GM19463 (cell line): ENCODE measurements at regions not wholly inside any gene's neighbourhood (a gene's known extent, or its start where the extent isn't known, plus 50 kb on each side); places are given as distances from the start of the nearest gene placed in this dataset.
A peak's percentile ranks its signal among the peaks of the same experiment; 100 is the strongest.
"Not testable (repeated sequence)": the region's sequence is repeated elsewhere in the genome, so short reads cannot be mapped to it uniquely, and the experiment has no call there.

Source experiments
- ATAC-seq: cut with Tn5 transposase; IDR thresholded peaks from one replicate; pipeline ENCODE4 v1.9.1; 2021; ENCODE audit warnings: mild to moderate bottlenecking, moderate library complexity; ENCODE audit not compliant: unreplicated experiment

DNA sequence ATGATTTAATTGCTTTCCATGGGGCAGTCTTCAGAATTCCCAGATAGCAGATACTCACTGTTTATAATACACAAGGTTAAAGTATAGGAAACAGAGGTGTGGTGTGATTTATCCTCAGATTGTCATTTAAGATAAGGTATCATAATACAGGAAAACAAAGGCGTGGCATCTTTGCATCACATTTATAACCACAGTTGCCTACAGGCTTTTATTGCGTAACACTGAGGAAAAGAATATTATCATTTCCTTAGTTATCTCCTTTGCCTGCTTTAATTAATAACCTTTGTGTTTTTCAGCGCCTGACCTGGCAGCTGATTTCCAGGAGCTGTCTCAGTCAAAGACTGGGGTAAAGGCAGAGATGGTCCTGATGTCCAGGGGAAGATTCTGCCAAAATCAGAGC is 68.8 kb downstream of the SSX7 start:
- no peak for ATAC-seq

DNA sequence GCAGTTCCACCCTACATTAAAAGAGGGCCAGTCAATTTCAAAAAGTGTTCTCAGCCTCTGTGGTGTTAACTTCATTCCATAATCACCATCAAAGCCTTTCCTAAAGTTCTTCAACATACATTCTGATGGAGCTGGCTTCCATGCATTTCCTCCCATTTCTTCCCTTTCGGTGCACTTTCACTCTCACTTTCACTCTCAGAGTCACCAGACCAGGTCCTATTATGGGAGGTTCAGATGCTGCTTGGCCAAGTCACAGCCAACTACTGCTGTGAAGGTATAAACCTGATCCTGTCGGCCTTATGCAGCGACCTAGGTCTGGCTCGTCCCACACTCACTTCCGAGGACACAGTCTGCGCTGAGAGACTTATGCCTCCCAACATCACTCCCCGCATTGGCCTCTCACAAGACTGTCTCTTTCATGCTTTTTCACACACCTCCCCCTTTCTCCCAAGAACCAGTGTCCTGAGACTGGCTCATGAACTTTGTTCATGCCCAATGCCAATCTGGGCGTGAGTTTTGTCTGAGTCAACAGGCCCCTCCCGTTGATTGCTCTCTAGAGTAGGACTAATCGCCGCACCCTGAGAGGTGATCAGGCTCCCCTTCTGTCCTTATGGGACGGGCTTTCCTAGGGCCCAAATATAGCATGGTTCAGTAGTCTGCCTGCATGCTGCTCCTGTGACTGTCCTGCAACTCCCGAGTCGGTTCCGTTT is 60.8 kb upstream of the XAGE1B start:
- no peak for ATAC-seq

DNA sequence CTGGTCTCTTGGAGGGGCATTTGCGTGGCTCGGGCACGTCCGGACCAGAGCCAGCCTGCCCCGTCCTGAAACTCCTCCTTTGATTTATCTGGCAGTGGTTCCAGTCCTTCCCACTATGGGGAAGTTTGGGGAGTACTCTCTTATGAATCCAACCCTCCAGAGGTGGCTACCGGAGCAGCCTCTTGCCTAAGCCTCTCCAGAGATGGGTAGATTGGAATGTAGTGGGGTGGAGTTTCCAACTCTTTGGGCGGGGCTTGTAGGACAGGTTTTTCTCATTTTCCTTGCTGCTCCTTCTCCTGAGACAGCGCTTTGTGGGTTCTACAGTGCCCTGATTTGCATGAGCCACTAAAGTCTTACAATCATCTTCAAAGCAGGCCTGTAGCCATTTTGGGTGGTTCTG is 60.1 kb upstream of the XAGE1B start:
- ATAC-seq: no peak

DNA sequence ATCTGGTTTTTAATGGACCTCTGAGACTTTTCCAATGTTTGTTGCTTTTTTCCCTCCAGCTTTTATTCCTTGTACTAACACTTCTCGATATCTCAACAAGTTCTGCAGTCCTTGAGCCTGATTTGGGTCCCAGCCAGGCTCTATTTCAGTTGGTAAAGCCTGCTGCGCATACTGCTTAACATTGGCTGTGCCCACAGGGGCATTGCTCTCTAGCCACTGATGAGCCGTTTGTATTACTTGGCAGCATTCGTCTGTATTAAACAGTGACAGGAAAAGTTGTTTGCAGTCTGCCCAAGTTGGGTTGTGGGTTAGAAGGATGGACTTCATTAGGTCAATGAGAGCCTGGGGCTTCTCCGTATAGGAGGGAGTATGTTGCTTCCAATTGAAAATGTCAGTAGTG is 59.6 kb upstream of the XAGE1B start:
- no peak for ATAC-seq

DNA sequence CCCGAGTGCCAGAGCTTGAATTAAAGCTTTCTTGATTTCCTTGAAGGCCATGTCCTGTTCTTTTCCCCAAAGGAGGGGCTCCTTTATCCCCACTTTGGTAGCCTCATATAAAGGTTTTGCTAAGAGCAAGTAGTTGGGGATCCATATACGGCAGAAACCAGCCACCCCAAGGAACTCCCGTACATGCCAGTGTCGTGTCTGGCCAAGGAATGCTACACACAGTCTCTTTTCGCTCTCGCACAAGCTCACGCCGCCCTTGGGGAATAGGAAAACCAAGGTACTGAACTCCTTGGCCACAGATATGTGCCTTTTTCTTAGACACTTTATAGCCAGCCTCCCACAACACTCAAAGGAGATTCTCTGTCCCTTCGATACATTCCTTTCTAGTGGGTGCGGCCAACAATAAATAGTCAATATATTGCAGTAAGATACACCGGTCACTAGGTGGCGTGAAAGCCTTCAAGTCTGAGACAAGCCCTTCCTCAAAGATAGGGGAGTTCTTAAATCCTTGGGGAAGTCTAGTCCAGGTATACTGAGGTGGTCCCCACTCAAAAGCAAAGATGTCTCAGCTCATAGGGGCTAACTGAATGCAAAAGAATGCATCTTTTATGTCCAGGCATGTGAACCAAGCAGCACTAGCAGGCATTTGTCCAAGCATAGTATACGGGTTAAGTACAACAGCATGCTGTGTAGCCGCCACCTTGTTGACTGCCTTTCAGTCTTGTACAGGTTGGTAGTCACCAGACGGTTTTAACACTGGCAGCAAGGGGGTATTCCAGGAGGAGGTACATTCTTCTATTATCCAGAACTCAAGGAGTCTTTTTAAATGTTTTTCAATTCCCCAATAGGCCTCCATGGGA is 57.8 kb upstream of the XAGE1B start:
- peak; percentile 54 for ATAC-seq

DNA sequence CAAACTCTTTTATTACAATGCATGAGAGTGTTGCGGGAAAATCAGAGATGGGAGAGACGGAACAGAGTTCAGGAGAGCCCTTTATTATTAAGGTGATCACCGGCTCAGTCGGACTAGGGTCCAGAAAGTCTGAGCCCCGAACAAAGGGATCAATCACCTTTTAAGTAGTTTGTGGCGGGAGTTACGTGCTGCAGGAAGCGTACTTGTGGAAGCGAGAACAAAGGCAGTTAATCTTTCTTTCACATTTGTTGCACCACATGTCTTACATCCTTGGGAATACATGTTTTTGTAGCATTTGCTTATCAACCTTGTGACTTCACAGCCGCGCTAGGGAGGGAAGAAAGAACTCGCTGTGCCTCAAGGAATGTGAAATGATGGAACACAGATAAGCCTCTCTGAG is 51.3 kb upstream of the XAGE1B start:
- ATAC-seq: not testable (repeated sequence)
